Panc1 (cell line): ENCODE measurements at regions not wholly inside any gene's neighbourhood (a gene's known extent, or its start where the extent isn't known, plus 50 kb on each side); places are given as distances from the start of the nearest gene placed in this dataset.

Experiments
- ATAC-seq: fragments of 200-7000 bp; cut with Tn5 transposase; 2 replicates; pipeline ENCODE4 v1.9.1; 2020; ENCODE audit warnings: mild to moderate bottlenecking, moderate library complexity
- BruUV-seq: library from RNA; stranded (reverse); fragments of 400-500 nt; replicated peaks from 2 replicates; lab custom pipeline; 2021; lab: Mats Ljungman, UMichigan
- CTCF ChIA-PET: fragments of 300-600 bp; sonication (Branson Sonifier 250); formaldehyde crosslinking; loops from one replicate; lab custom pipeline; 2022; ENCODE audit warnings: antibody characterized with exemption; lab: Charles Lee
- POLR2A ChIA-PET: fragments of 300-600 bp; sonication (Branson Sonifier 250); formaldehyde crosslinking; loops from one replicate; lab custom pipeline; 2022; ENCODE audit warnings: antibody characterized with exemption; lab: Charles Lee
- DNase-seq: peaks from one replicate; pipeline ENCODE4 v3.0.0-alpha.2; 2010; ENCODE audit warnings: low read depth, low spot score
- H3K27ac ChIP-seq: 2 replicates; pipeline ENCODE4 v1.5.1; 2011; ENCODE audit warnings: mild to moderate bottlenecking, low read length, inconsistent platforms
- H3K27me3 ChIP-seq: fragments of 200-500 bp; sonication (Bioruptor generic); 2 replicates; pipeline ENCODE4 v1.6.0; 2014; ENCODE audit warnings: low read length, inconsistent platforms; ENCODE audit not compliant: control insufficient read depth, insufficient read depth
- H3K36me3 ChIP-seq: fragments of 200-500 bp; sonication (Bioruptor generic); 2 replicates; pipeline ENCODE4 v1.5.1; 2014; ENCODE audit warnings: inconsistent platforms, mild to moderate bottlenecking, low read length, moderate library complexity; ENCODE audit not compliant: control insufficient read depth, insufficient read depth
- H3K4me1 ChIP-seq: 2 replicates; pipeline ENCODE4 v1.5.1; 2011; ENCODE audit warnings: inconsistent platforms, mild to moderate bottlenecking, low read length, moderate library complexity; ENCODE audit not compliant: control insufficient read depth, insufficient read depth
- H3K4me3 ChIP-seq, 2 experiments: 2 replicates each; pipeline ENCODE4 v1.5.1; 2011 to 2012; ENCODE audit warnings: low read depth in 2 of 2, low read length in 2 of 2, mild to moderate bottlenecking in 2 of 2, inconsistent platforms in 1 of 2, moderate library complexity in 1 of 2
- H3K9me3 ChIP-seq: fragments of 200-500 bp; sonication (Bioruptor generic); 2 replicates; pipeline ENCODE4 v1.5.1; 2014; ENCODE audit warnings: low read depth, mild to moderate bottlenecking, inconsistent platforms, low read length, moderate library complexity; ENCODE audit not compliant: control insufficient read depth, insufficient read depth
- POLR2AphosphoS5 ChIP-seq: IDR thresholded peaks from 2 replicates; pipeline ENCODE4 v1.6.1; 2012; ENCODE audit warnings: mild to moderate bottlenecking, low read depth, low read length, moderate library complexity
- SIN3A ChIP-seq: IDR thresholded peaks from 2 replicates; pipeline ENCODE4 v1.6.1; 2012; ENCODE audit warnings: low read depth, mild to moderate bottlenecking, low read length, moderate library complexity, borderline replicate concordance; ENCODE audit not compliant: insufficient read depth
- TCF7L2 ChIP-seq: IDR thresholded peaks from 2 replicates; pipeline ENCODE4 v1.6.1; 2011; ENCODE audit warnings: mild to moderate bottlenecking, low read depth, low read length, inconsistent platforms
- in situ Hi-C: cut with HindIII; loops from 2 replicates; pipeline ENCODE4 v1.10.0; 2016; ENCODE audit warnings: low sequenced_read_pairs, low pct_unique_long_range_greater_than_20kb
- intact Hi-C: fragments of 100-400 bp; cut with micrococcal nuclease; formaldehyde crosslinking; loops from one replicate; pipeline ENCODE4 v1.10.0; 2022; ENCODE audit not compliant: unreplicated experiment
- TF ChIP-seq, protein P1 (sequence below): fragments of 450-650 bp; IDR thresholded peaks from 2 replicates; pipeline ENCODE4 v1.5.1; 2017; ENCODE audit warnings: mild to moderate bottlenecking
- TF ChIP-seq, protein P2 (sequence below), 2 experiments: IDR thresholded peaks; 2 replicates each; pipeline ENCODE4 v1.6.1; 2011 to 2012; ENCODE audit warnings: low read depth in 2 of 2, control low read depth in 1 of 2, low read length in 1 of 2, mild to moderate bottlenecking in 1 of 2, moderate library complexity in 1 of 2; ENCODE audit not compliant: insufficient read depth in 1 of 2

DNA sequence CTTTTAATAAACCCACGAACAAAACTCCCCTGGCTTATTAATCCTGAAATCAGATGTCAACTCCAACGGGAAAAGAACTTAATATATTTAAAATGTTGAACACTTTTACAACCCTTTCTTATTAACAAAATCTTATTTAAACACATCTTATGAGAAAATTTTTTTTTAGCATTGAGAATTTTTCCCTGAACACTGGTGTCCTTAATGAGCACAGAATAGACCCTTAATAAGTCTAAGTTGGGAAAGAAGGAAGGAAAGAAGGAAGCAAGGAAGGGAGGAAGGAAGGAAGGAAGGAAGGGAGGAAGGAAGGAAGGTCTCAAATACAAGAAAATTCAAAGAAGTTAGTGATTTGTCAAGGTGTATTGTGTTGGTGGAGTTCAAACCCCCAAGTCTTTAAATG lies 129.2 kb upstream of the COL1A2 start:
- ATAC-seq (no peak), DNase-seq (no peak)
- Histone ChIP-seq H3K36me3 (no peaks in the 10 kb centered on the region), H3K9me3 (no peaks in the 10 kb centered on the region), H3K27ac (no peak overlapping the region), H3K4me1 (no peaks in the 10 kb centered on the region), H3K4me3 (no peak overlapping the region), H3K27me3 (no peaks in the 10 kb centered on the region)
- intact Hi-C loops = no loop called here
- no peak for TF ChIP-seq SIN3A
- in situ Hi-C loops = no loop called here
- CTCF ChIA-PET = interaction anchor here (0.5 kb wide), 1 partner anchor 1043 kb away, joined by 12 read pairs; no protein-coding TSS in a partner anchor
- BruUV-seq = no TSS peak
- POLR2A ChIA-PET = no interaction called here

DNA sequence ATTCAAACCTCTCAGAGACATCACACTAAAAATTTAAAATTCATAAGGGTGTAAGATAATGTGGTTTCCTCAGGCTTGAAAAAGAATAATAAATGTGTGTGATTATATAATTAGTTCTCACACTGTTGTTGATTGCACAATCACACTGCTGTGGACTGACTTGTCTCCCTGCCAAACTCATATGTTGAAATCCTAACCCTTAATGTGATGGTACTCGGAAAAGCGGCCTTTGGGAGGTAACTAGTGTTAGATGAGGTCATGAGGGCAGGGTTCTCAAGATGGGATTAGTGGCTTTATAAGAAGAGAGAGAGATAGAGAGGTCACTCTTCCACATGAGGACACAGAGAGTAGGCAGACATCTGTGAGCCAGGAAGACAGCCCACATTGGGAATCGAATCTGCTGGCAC lies 128.5 kb upstream of the COL1A2 start:
- no peak for DNase-seq
- in situ Hi-C loops = no loop called here

DNA sequence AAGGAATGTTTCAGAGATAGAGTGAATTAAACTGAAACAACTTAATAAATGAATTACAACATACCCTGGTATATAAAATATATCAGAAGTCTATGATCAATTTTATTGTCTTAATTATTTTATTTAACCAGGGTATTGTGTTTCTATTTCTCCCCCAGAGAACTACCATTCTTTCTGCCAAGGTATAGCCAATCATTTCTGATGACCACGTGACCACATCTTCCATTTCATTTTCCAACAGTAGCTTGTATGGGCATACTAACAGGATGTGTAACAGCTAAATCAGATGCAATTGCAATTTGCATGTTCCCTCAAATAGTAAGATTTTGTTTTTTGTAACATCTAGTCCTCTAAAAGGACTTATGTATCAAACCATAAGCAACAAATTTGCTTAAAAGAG lies 123.9 kb upstream of the COL1A2 start:
- DNase-seq (no peak), ATAC-seq (no peak)
- Histone ChIP-seq H3K27ac (no peak overlapping the region), H3K4me3 (no peak overlapping the region), H3K36me3 (no peaks in the 10 kb centered on the region), H3K27me3 (no peaks in the 10 kb centered on the region), H3K4me1 (no peaks in the 10 kb centered on the region), H3K9me3 (no peaks in the 10 kb centered on the region)
- TF ChIP-seq, protein P1, sequence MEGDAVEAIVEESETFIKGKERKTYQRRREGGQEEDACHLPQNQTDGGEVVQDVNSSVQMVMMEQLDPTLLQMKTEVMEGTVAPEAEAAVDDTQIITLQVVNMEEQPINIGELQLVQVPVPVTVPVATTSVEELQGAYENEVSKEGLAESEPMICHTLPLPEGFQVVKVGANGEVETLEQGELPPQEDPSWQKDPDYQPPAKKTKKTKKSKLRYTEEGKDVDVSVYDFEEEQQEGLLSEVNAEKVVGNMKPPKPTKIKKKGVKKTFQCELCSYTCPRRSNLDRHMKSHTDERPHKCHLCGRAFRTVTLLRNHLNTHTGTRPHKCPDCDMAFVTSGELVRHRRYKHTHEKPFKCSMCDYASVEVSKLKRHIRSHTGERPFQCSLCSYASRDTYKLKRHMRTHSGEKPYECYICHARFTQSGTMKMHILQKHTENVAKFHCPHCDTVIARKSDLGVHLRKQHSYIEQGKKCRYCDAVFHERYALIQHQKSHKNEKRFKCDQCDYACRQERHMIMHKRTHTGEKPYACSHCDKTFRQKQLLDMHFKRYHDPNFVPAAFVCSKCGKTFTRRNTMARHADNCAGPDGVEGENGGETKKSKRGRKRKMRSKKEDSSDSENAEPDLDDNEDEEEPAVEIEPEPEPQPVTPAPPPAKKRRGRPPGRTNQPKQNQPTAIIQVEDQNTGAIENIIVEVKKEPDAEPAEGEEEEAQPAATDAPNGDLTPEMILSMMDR = no peak
- CTCF ChIA-PET = no interaction called here
- BruUV-seq = no TSS peak
- intact Hi-C loops (no loop called here), in situ Hi-C loops (no loop called here)
- POLR2A ChIA-PET = no interaction called here

More for the DNA sequence above, 128.5 kb upstream of the COL1A2 start:
- no peak for ATAC-seq
- ChIA-PET CTCF (no interaction called here), POLR2A (no interaction called here)
- no peaks in the 10 kb centered on the region for H3K27me3 ChIP-seq
- no peak overlapping the region for H3K4me3 ChIP-seq
- no peak overlapping the region for H3K27ac ChIP-seq
- intact Hi-C loops = no loop called here
- no peaks in the 10 kb centered on the region for H3K9me3 ChIP-seq
- no peaks in the 10 kb centered on the region for H3K4me1 ChIP-seq
- BruUV-seq = no TSS peak
- TF ChIP-seq, protein P1 = no peak
- TF ChIP-seq, protein P2, sequence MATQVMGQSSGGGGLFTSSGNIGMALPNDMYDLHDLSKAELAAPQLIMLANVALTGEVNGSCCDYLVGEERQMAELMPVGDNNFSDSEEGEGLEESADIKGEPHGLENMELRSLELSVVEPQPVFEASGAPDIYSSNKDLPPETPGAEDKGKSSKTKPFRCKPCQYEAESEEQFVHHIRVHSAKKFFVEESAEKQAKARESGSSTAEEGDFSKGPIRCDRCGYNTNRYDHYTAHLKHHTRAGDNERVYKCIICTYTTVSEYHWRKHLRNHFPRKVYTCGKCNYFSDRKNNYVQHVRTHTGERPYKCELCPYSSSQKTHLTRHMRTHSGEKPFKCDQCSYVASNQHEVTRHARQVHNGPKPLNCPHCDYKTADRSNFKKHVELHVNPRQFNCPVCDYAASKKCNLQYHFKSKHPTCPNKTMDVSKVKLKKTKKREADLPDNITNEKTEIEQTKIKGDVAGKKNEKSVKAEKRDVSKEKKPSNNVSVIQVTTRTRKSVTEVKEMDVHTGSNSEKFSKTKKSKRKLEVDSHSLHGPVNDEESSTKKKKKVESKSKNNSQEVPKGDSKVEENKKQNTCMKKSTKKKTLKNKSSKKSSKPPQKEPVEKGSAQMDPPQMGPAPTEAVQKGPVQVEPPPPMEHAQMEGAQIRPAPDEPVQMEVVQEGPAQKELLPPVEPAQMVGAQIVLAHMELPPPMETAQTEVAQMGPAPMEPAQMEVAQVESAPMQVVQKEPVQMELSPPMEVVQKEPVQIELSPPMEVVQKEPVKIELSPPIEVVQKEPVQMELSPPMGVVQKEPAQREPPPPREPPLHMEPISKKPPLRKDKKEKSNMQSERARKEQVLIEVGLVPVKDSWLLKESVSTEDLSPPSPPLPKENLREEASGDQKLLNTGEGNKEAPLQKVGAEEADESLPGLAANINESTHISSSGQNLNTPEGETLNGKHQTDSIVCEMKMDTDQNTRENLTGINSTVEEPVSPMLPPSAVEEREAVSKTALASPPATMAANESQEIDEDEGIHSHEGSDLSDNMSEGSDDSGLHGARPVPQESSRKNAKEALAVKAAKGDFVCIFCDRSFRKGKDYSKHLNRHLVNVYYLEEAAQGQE (IDR thresholded peaks at IDR 0.05; ENCODE audit: insufficient read depth in 1 of 2, low read depth in 2 of 2, low read length in 1 of 2) = no peak
- TF ChIP-seq POLR2AphosphoS5 = no peak
- TF ChIP-seq SIN3A = no peak
- TF ChIP-seq TCF7L2 = no peak
- no peaks in the 10 kb centered on the region for H3K36me3 ChIP-seq
